Endodermal cell (in vitro differentiated cells): ENCODE measurements at regions not wholly inside any gene's neighbourhood (a gene's known extent, or its start where the extent isn't known, plus 50 kb on each side); places are given as distances from the start of the nearest gene placed in this dataset.

ENCODE experiments used
- DNase-seq: peaks from one replicate; pipeline ENCODE4 v3.0.0-alpha.2; 2017
- H3K27ac ChIP-seq: 2 replicates; pipeline ENCODE4 v1.5.1; 2013; ENCODE audit warnings: mild to moderate bottlenecking, low read depth, low read length, moderate library complexity
- H3K27me3 ChIP-seq: 2 replicates; pipeline ENCODE4 v1.6.1; 2013; ENCODE audit warnings: mild to moderate bottlenecking, low read length, moderate library complexity; ENCODE audit not compliant: insufficient read depth, control insufficient read depth, poor library complexity, severe bottlenecking
- H3K36me3 ChIP-seq: 2 replicates; pipeline ENCODE4 v1.7.0; 2013; ENCODE audit warnings: mild to moderate bottlenecking, low read length, moderate library complexity; ENCODE audit not compliant: control insufficient read depth, insufficient read depth
- H3K4me1 ChIP-seq: one replicate; pipeline ENCODE4 v1.7.0; 2013; ENCODE audit warnings: low read length; ENCODE audit not compliant: control insufficient read depth, insufficient read depth
- H3K4me3 ChIP-seq: 2 replicates; pipeline ENCODE4 v1.5.1; 2013; ENCODE audit warnings: mild to moderate bottlenecking, low read length, moderate library complexity
- H3K9ac ChIP-seq: 2 replicates; pipeline ENCODE4 v1.6.1; 2013; ENCODE audit warnings: mild to moderate bottlenecking, low read length, moderate library complexity; ENCODE audit not compliant: poor library complexity, severe bottlenecking; ENCODE audit errors: extremely low read depth
- H3K9me3 ChIP-seq: 2 replicates; pipeline ENCODE4 v1.6.1; 2013; ENCODE audit warnings: mild to moderate bottlenecking, low read length, moderate library complexity; ENCODE audit not compliant: control insufficient read depth
- H3K27ac Mint-ChIP-seq: 2 replicates; pipeline ENCODE4 v1.8.0; 2020; ENCODE audit warnings: mixed read lengths
- H3K27me3 Mint-ChIP-seq: 2 replicates; pipeline ENCODE4 v1.8.0; 2021; ENCODE audit warnings: mild to moderate bottlenecking, mixed read lengths; ENCODE audit not compliant: insufficient read depth
- H3K36me3 Mint-ChIP-seq: 2 replicates; pipeline ENCODE4 v1.8.0; 2020; ENCODE audit warnings: low read depth, mixed read lengths
- H3K4me1 Mint-ChIP-seq: 2 replicates; pipeline ENCODE4 v1.8.0; 2020; ENCODE audit warnings: mixed read lengths
- H3K4me3 Mint-ChIP-seq: 2 replicates; pipeline ENCODE4 v1.8.0; 2020; ENCODE audit warnings: mild to moderate bottlenecking, moderate library complexity, mixed read lengths
- H3K9me3 Mint-ChIP-seq: 2 replicates; pipeline ENCODE4 v1.8.0; 2020; ENCODE audit warnings: mild to moderate bottlenecking, mixed read lengths
- WGBS, 2 experiments: methylation state at CpG; one replicate each; pipeline versions ENCODE4 v1.1.5 to v1.1.7; 2013; ENCODE audit warnings: missing lambda C conversion rate in 2 of 2, mixed read lengths in 1 of 2; ENCODE audit not compliant: insufficient coverage in 1 of 2, insufficient read length in 1 of 2; 5-methylcytosine and 5-hydroxymethylcytosine counted together
- TF ChIP-seq, protein P1 (sequence below): fragments of 200-600 bp; sonication (generic); conservative IDR thresholded peaks from 2 replicates; pipeline ENCODE4 v1.5.0; 2021; ENCODE audit warnings: antibody characterized with exemption, mild to moderate bottlenecking

DNA sequence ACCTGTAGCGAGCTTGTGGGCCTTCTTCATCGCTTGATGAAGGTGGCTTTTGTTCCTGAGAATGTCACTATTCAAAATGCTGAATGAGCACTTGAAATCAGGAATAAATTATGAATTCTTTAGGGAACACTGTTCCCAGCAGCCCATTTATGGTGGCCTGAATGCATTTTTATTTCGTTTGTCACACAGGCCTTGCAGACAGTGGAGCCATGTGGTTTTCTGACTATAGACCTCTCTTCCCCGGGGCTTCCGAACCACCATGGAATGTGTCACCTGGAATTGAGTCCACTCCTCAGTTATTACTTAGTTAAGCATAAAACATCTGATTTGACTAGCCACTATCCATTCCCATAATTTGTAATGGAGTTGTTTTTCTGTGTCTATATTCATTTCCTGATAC lies 396.9 kb downstream of the IRS2 start:
- Mint-ChIP-seq H3K4me3 (no peak overlapping the region), H3K9me3 (no peaks in the 10 kb centered on the region), H3K27me3 (no peaks in the 10 kb centered on the region), H3K36me3 (no peaks in the 10 kb centered on the region), H3K4me1 (peaks cover 3% of the 10 kb centered on the region), H3K27ac (no peak overlapping the region)
- no peaks in the 10 kb centered on the region for H3K9me3 ChIP-seq
- H3K4me1 ChIP-seq, result peaks cover under 1% of the 10 kb centered on the region
- no peak overlapping the region for H3K4me3 ChIP-seq
- peaks cover 5% of the 10 kb centered on the region for H3K27me3 ChIP-seq
- H3K9ac ChIP-seq, result no peak overlapping the region
- TF ChIP-seq, protein P1, sequence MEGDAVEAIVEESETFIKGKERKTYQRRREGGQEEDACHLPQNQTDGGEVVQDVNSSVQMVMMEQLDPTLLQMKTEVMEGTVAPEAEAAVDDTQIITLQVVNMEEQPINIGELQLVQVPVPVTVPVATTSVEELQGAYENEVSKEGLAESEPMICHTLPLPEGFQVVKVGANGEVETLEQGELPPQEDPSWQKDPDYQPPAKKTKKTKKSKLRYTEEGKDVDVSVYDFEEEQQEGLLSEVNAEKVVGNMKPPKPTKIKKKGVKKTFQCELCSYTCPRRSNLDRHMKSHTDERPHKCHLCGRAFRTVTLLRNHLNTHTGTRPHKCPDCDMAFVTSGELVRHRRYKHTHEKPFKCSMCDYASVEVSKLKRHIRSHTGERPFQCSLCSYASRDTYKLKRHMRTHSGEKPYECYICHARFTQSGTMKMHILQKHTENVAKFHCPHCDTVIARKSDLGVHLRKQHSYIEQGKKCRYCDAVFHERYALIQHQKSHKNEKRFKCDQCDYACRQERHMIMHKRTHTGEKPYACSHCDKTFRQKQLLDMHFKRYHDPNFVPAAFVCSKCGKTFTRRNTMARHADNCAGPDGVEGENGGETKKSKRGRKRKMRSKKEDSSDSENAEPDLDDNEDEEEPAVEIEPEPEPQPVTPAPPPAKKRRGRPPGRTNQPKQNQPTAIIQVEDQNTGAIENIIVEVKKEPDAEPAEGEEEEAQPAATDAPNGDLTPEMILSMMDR, result no peak
- peak overlapping the region; percentile 3 for H3K27ac ChIP-seq
- DNase-seq, result no peak
- H3K36me3 ChIP-seq, result no peaks in the 10 kb centered on the region
- 88 to 91% methylated on average over 3 to 5 of the region's 5 CpGs for WGBS, 2 experiments

DNA sequence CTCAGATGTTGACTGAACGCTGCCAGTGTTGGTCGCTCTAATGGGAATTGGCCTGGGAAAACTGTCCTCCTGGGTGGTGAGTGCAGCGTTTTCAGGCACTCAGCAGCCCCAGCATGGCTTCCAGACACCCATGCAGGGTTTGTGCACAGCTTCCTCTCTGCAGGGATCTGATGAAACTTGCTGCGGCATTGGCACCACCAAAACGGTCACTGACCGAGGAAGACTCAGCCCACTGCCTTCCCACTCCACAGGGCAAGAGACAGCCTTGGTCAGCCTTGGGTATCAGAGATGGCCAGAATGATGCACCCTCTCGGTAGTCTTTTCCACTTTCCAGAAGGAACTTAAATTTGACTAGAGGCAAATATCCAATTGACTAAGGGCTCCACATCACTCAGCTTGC lies 398.9 kb downstream of the IRS2 start:
- 81 to 89% methylated on average over 6 to 7 of the region's 7 CpGs for WGBS, 2 experiments
- Histone ChIP-seq H3K27ac (no peak overlapping the region), H3K9ac (no peak overlapping the region), H3K4me1 (peaks cover 5% of the 10 kb centered on the region), H3K27me3 (no peaks in the 10 kb centered on the region), H3K36me3 (no peaks in the 10 kb centered on the region), H3K9me3 (no peaks in the 10 kb centered on the region), H3K4me3 (no peak overlapping the region)
- H3K27ac Mint-ChIP-seq, result no peak overlapping the region
- DNase-seq, result no peak
- no peaks in the 10 kb centered on the region for H3K36me3 Mint-ChIP-seq
- peaks cover 12% of the 10 kb centered on the region for H3K4me1 Mint-ChIP-seq
- H3K27me3 Mint-ChIP-seq, result no peaks in the 10 kb centered on the region
- no peak overlapping the region for H3K4me3 Mint-ChIP-seq
- H3K9me3 Mint-ChIP-seq, result no peaks in the 10 kb centered on the region
- TF ChIP-seq, protein P1, result no peak

DNA sequence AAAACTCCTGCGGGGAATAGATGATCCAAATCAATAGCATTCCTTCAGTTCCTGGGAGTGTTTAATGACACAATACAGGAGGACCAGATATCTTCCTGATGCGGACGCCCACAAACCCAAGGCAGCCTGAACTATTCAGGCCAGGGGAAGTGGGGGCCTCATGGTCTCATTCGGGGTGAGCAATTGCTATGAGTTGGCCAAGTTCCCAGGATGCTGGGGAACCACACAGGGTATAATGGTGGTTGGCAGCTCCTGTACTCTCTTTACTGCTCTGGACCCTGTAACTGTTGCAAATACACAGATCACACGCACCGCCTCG lies 401.2 kb downstream of the IRS2 start:
- Mint-ChIP-seq H3K27ac (no peak overlapping the region), H3K9me3 (no peaks in the 10 kb centered on the region)

More for the DNA sequence above, 401.2 kb downstream of the IRS2 start:
- no peaks in the 10 kb centered on the region for H3K27me3 Mint-ChIP-seq
- H3K4me3 Mint-ChIP-seq, result no peak overlapping the region
- WGBS, 2 experiments, result 95 to 96% methylated on average over 4 to 7 of the region's 7 CpGs
- H3K27me3 ChIP-seq, result no peaks in the 10 kb centered on the region
- TF ChIP-seq, protein P1, result no peak
- no peak overlapping the region for H3K9ac ChIP-seq
- peaks cover 21% of the 10 kb centered on the region for H3K4me1 Mint-ChIP-seq
- no peak overlapping the region for H3K27ac ChIP-seq
- no peaks in the 10 kb centered on the region for H3K36me3 Mint-ChIP-seq
- no peak for DNase-seq
- no peak overlapping the region for H3K4me3 ChIP-seq
- peaks cover 5% of the 10 kb centered on the region for H3K4me1 ChIP-seq
- H3K36me3 ChIP-seq, result no peaks in the 10 kb centered on the region
- H3K9me3 ChIP-seq, result no peaks in the 10 kb centered on the region
